Fibroblast of lung (primary cell): ENCODE measurements at regions not wholly inside any gene's neighbourhood (a gene's known extent, or its start where the extent isn't known, plus 50 kb on each side); places are given as distances from the start of the nearest gene placed in this dataset.

Experiments
- EZH2 ChIP-seq: IDR thresholded peaks from 2 replicates; pipeline ENCODE4 v1.5.1; 2012; ENCODE audit warnings: low read length, control low read depth, mild to moderate bottlenecking; ENCODE audit errors: missing control alignments
- TF ChIP-seq, protein P1 (sequence below), 2 donors: IDR thresholded peaks in 1 of 2; conservative IDR thresholded peaks in 1 of 2; 1 replicate in 1 of 2; 2 replicates in 1 of 2; pipeline ENCODE4 v1.5.1; 2011 to 2012; ENCODE audit warnings: low read length in 2 of 2, control low read depth in 1 of 2, inconsistent platforms in 1 of 2, low read depth in 1 of 2, mild to moderate bottlenecking in 1 of 2

DNA sequence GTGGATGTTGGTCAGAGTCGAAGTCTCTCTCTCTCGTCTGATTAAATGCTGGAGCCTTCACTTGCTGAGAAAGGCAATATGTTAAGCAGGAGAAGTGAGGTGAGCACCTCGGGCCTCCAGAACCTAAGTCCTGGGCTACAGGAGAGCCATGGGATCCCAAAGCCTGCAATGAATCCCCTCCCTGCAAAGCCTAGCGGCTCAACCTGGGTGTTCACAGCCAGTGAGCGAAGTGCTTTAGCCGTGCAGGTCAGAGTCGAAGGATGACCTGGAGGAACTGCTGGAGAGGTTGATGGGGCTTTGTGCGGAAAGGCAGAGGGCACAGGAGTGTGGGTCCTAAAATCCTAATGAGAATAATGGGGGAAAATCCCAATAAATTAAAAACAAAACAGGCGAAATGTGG is 267.8 kb downstream of the ENGASE start:
- TF ChIP-seq, protein P1, sequence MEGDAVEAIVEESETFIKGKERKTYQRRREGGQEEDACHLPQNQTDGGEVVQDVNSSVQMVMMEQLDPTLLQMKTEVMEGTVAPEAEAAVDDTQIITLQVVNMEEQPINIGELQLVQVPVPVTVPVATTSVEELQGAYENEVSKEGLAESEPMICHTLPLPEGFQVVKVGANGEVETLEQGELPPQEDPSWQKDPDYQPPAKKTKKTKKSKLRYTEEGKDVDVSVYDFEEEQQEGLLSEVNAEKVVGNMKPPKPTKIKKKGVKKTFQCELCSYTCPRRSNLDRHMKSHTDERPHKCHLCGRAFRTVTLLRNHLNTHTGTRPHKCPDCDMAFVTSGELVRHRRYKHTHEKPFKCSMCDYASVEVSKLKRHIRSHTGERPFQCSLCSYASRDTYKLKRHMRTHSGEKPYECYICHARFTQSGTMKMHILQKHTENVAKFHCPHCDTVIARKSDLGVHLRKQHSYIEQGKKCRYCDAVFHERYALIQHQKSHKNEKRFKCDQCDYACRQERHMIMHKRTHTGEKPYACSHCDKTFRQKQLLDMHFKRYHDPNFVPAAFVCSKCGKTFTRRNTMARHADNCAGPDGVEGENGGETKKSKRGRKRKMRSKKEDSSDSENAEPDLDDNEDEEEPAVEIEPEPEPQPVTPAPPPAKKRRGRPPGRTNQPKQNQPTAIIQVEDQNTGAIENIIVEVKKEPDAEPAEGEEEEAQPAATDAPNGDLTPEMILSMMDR (conservative IDR thresholded peaks at IDR 0.05 in 1 of 2, IDR thresholded peaks at IDR 0.05 in 1 of 2; ENCODE audit: low read depth in 1 of 2, low read length in 2 of 2) = no peak
- TF ChIP-seq EZH2 = no peak
